ENCODE measurements at regions not wholly inside any gene's neighbourhood (a gene's known extent, or its start where the extent isn't known, plus 50 kb on each side); places are given as distances from the start of the nearest gene placed in this dataset.
"Not testable (repeated sequence)": the region's sequence is repeated elsewhere in the genome, so short reads cannot be mapped to it uniquely, and the experiment has no call there.

DNA sequence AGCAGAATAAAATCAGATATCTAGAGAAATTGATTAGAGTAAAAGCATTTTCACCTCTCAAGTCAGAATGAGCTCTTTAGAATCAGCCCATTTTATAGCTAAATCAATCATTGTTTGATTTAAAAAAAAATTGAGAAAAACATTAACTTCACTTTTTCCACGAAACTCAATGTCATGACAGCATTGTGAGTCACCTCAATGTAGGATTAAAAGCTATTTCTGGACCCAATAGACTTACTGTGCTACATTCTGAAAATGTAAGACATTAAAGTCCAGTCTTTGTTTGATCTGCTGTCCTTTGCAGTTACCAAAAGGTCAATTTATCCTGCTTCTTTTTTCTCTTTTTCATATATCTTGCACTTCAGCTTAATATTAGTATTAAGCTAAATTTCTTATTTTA is 519.4 kb upstream of the ZNF337 start:
- DNase-seq (ENCODE audit: low read depth), result no peak

DNA sequence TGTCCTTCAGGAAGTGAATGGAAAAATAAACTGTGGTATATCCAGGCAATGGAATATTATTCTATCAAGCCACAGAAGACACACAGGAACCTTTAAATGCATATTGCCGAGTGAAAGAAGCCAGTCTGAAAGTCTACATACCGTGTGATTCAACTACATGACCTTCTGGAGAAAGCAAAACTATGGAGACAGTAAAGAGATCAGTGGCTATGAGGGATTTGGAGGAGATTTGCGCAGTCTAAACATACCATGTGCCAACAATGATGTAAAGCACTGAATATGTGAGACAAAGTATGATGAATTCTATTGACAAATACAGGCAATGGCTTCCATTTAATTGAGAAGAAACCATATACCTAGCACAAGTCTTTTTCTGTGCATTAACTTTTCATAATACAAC is 518.3 kb upstream of the ZNF337 start:
- DNase-seq (ENCODE audit: low read depth), result no peak

DNA sequence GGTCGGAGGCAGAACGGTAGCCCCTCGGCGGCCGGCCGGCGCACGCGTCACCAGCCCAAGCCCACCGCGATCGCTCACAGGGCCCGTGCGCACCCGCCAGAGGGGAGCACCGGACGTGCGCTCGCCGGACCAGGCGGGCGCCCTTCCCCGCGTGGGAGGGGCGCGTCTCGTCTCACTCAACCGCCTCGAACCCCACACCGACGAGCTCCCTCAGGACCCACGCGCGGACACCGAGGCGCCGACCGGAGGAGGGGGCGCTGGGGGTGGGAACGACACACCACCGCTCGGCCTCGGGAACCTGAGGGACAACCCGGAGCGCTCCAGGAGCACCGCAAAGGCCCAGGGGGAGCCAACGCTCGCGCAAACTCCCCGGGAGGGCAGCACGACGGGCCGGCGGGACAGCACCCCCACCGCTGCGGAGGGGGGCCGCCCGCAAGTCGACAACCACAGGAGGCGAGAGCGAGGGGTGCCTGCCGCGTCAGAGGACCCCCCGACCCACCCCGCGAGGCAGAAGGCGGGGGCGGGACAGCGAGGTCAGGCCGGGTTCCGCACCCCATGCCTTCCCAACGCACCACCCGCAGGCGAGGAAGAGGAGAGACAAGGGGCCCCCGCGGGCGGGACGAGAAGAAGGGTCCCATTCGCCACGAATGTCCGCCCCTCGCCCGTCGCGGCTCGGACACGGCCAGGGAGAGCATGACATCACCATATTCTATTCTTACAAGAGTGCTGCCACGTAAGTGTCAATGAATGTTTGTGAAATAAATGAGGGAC is 512.7 kb upstream of the ZNF337 start:
- DNase-seq (ENCODE audit: low read depth), result no peak

DNA sequence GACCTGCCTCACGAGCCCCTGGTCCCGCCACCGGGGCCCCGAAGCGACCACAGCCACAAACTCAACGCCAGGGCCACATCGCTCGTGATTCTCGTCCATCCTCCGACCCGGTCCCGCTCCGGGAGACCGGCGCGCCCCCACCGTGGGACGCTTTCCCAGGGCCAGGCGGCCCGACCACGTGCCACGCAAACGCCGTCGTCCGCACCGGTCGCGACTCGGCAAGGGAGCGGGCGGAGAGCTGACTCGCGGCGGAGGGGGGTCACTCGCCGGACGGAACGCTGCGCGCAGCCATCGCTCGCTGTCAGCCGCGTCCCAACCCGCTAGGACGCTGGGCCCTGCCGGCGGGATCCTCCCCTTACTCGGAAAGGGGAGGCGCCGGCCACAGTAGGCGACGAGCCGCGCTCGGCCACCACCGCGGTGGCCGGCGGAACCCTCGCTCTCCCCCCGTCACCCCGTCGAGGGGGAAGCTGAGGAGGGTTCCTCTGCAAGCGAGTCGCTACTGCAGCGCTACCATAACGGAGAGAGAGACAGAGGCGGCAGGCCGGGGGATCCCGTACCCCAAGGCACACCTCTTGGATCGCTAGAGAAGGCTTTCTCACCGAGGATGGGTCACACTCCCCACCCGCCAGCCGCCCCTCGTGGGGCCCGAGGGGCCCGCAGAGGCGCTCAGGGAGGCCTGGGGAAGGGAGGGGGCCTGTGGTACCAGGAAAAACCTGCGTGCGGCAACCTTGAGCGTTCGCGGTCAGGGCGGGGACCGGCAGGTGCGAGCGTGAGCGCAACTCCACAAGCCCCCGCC is 511.8 kb upstream of the ZNF337 start:
- no peak for DNase-seq (ENCODE audit: low read depth)

DNA sequence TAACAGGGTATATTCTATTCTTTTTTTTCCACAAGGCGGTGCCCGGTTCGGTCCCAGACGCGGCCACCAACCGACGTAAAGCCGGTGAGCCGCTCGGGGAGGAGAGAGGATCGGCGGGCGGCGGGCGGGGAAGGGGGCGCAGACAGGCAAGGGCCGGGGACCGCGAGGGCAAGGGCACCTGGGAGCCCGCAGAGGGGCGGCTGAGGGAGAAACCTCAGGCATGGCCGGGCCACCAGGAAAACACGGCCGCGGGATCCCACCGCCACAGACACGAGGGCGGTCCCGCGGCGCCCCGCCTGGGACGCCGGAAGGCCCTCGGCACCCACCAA is 511.3 kb upstream of the ZNF337 start:
- not testable (repeated sequence) for DNase-seq (ENCODE audit: low read depth)

DNA sequence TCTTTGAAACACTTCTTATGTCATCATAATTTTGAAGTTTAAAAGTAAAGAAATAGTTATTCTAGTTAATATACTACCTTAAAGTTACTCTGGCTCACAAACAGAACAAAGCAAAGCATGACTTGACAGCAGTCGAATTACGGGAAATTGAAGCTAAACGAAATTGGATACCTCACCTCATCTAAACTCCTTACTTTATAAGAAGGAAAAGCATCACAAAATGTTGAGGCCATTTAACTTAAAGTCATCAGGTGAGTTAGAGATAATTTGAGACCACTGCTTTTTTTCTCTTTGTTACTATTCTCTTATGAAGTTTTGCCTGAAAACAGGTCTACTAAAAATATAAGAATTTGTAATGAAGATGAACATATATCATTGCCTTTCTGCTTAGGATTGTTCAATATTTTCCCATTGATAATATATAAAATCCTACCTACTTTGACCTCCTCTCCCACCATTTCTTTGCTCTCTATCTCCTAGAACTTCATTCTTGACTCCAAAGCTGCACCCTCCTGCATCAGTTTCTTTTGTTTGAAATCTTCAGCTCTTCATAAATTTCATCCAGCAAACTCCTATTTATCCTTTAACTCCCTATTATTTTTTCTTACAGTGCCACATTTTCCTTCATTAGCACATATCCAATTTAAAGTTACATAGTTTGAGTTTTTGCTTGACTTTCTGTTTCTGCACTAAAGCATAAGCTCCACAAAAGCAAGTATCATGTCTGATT is 510.7 kb upstream of the ZNF337 start:
- DNase-seq (ENCODE audit: low read depth), result no peak

DNA sequence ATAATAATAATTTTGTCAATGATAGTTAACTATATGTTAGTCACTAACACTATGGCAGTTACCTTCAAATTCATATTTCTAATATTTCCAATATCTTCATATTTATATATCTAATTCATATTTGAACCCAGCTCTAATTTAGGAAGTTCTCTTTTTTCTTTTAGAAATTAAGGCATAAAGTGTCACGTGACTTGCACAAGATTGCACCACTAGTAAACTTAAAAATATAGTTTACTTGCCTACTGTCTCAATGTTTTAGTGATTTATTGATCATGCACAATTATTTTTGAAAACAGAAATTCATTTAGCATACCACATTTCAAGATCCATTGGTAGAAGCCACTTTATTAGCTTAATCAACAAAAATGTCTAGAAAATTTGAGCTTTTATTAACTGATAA is 508.7 kb upstream of the ZNF337 start:
- DNase-seq (ENCODE audit: low read depth), result no peak

DNA sequence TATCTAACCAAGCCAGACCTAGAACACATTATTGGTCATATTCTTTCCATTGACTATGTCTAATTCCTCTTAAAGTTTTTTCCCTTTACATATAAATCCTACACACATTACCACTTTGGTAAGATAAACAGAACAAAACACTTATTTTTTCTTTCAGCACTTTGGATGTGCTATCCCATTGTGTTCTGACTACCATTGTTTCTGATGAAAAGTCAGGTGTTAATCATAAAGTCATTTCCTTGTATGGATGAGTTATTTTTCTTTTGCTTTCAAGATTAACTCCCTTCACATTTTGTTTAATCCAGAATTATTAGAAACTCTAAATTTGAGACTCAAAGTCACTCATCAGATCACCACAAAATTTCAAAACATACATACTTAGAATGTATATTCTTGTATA is 504.4 kb upstream of the ZNF337 start:
- not testable (repeated sequence) for DNase-seq (ENCODE audit: low read depth)

DNA sequence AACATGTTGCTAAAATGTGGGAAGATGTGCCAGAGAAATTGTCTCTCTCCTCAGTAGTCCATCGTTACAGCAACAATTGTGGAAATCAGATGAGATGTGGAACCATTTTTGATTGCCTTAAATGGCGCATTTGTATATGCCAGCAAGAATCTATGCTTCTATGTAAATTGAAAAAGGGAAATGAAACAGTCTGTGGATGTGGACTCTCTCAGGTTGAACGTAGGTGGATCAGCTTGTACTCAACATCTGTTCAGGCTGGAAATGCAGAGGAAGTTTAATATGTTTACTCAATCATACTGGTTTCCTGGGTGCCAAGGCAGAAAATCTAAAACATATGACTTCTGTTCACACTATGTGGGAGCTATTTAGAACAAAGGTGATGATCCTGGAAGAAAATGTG is 490.7 kb upstream of the ZNF337 start:
- not testable (repeated sequence) for DNase-seq (ENCODE audit: low read depth)

DNA sequence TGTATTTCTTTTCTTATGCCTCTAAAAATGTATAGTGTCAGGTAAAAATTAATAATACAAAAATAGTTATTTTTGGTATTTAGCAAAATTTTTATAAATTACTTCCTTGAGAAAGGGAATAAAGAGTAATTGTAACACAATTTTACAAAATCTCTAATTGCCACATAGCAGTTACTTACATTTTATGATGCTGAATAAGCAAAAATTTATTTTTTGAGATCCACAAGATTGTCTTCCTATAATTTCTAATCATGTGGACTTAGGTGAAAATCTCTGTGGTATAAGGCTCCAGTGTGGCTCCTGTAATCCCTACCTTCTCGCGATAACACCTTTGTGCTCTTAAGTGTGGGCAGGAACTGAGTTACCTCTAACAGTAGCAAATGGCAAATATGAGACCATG is 487.1 kb upstream of the ZNF337 start:
- DNase-seq (ENCODE audit: low read depth), result not testable (repeated sequence)

DNA sequence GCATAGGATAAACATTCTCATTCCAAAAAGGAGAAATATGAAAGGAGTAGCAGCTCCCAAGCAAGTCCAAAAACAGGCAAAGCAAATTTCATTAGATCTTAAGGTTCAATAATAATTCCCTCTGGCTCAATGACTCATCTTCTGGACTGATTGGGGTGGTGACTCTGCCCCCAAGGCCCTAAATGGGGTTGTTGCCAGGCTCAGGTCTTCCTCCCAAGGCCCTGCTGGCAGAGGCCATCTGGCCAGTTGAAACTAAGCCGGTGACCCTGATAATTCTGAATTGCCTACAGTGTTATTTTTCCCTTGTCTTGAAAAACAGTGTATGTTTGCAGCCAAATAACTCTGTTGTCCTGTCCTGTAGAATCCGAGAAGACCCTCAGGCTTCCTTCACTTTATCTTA is 484.7 kb upstream of the ZNF337 start:
- DNase-seq (ENCODE audit: low read depth), result not testable (repeated sequence)

DNA sequence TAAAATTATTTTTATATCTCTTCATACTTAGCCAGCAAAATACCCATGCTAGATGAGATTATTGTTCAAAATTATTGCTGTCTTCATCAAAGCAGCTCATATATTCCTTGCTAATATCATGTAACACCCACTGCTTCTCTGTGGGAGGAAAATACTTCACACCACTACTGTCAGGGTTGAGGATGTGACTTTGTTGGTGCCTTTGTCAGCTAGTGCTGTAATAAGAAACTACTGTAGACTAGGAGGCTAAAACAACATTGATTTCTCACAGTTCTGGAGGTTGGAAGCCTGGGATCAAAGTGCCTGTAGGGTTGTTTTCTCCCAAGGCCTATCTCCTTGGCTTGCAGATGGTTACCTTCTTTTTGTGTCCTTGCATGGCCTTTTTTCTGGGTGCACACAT is 475.2 kb upstream of the ZNF337 start:
- not testable (repeated sequence) for DNase-seq (ENCODE audit: low read depth)

DNA sequence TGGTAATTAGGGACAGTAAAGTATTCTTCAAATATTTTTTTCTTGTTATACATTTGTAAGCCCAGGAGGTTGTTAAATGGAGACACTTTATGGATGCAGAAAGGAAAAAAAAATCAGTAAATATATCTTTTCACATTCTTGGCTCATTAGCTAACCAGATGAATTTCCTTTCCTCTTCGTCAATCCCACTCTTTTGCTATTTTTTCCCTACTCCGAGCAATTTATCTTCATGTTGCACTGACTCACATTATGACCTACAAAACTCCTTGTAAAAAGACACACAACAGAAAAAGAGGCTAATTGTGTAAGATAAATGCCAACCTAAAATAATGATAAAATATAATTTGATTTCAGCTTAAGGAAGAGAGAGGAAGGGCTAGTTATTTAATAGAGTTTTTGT is 472.9 kb upstream of the ZNF337 start:
- no peak for DNase-seq (ENCODE audit: low read depth)

DNA sequence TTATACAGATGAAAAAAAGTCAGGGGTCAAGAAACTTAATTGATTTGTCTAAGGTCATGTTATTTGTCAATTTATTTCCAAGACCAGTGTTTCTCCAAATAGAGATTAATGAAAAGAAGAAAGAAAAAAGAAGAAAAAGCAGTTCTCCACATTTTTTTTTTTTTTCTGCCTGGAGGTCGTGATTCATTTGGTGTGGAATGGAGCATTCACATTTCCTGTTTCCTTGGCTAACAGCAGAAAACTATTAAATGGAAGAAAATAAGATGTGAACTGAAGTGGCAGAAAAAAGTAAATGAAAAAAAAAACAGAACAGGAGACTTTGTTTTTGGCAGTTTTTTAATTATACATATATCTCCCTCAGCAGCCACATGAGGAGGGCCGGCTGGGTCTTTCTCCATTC is 470.8 kb upstream of the ZNF337 start:
- DNase-seq (ENCODE audit: low read depth), result no peak

DNA sequence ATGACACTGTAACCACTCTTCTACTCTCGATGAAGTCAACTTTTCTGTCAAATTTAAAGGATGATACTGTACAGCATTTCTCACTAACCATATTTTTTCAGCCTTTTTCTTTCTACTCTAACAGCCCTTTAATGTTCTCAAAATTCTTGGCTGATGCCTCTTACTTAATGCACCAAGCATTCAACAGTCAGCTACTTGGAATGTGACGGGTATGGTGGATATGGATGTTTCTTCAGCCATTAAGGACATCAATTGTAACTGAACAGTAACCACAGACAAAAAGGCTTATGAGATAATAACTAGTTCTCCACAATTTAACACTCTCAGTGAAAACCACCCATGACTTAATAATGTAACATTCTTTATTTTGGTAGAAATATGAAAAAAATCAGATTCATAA is 467.2 kb upstream of the ZNF337 start:
- DNase-seq (ENCODE audit: low read depth), result no peak

DNA sequence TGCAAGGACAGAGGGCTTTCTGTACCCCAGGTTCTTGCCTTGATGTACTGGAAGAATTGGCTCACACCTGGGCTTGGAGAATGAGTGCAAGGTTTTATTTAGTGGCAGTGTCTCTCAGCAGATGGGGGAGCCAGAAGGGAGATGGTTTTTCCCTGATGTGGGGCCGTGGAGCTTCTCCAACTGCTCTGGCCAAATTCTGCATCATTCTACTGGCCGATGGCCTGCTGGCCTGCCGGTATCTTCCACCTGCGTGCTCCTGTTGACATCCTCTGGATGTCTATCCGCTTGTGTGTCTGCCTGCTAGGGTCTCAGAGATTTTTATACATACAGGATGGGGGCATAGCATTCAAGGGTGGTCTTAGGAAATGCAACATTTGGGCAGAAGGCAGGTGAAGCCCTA is 466.5 kb upstream of the ZNF337 start:
- DNase-seq (ENCODE audit: low read depth), result not testable (repeated sequence)

DNA sequence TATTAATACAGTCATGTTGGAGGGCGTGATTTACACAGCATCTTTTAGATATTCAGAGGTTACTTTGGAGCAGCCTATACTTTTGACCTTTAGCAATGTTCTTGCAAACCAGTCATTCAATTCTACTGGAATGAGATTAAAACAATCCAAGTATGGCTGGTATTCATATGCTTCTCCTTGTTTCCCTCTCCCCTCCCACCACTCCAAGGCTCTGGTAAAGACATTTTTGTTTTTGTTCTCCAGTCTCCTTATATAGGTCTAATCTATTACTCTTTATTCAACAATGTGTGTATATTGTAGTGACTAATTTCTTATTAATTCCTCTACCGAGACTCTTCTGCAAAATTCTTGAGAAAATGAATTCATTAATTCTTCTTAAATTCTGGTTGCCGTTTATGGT is 465.1 kb upstream of the ZNF337 start:
- DNase-seq (ENCODE audit: low read depth), result not testable (repeated sequence)

DNA sequence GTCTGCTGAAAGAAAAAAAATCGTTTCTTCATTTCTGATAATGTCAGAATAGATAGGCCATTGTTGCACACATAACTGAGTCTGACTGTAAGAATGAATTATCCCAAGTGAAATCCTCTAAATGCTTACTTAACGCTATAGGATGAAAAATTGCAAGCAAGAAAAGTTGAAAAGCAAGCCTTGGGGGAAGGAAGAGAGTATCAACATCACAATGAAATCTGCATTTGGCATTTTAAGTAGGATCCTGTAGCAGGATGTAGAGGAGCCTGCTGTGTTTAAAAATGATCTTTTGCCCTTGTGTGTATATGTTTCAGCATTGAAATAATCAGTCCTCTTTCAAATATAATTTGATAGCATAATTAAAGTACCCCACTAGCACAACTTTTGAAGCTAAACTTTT is 464.3 kb upstream of the ZNF337 start:
- not testable (repeated sequence) for DNase-seq (ENCODE audit: low read depth)

DNA sequence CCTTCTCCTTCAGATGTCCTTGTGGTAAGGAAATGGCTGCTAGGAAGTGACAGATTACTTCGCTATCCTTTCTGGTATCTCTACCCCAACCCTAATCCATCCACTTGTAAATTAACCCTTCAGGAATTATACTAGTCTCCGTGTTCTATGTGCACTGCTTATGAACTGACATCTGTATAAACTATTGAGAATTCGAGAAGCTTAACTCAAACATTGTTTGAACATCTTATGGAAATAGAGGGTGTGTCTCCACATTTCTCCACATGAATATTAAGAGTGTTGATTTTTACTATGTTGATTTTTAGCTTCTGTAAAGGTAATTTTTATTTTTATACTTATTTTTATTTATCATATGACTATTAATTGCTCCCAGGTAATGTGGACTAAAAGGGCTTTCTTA is 457.6 kb upstream of the ZNF337 start:
- no peak for DNase-seq (ENCODE audit: low read depth)

DNA sequence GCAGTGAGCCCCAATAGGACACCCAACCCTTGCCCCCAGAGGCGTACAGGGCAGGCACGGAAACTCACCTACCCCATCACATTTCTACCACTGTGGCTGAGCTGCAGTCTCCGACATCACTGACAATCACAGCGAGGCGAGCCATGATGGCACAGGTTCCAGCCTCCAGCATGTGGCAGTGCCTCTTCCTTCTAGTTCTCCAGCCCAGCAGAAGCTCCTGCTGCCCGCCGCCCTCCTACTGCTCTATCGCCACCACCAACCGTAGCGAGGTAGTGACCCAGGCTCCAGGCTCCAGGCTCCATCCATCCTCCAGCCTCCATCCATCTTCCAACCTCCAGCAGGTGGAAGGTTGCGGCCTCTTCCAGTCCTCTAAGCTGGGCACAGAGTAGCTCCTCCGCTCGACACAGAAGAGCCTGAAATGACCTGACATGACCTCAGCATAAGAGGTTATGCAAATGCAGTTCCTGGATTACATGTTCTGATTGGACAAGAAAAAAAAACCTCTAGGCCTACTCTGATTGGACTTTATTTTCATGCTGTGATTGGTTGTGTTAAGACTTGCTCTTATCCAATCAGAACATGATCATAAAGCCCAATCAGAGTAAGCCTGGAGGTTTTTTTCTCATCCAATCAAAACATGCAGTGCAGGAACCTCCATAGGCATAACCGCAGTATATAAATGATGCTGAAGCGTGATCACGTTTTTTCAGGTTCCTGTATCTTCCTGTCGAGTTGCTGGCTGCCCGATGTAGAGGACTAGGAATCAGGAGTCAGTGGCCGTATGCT is 438.9 kb upstream of the ZNF337 start:
- no peak for DNase-seq (ENCODE audit: low read depth)

DNA sequence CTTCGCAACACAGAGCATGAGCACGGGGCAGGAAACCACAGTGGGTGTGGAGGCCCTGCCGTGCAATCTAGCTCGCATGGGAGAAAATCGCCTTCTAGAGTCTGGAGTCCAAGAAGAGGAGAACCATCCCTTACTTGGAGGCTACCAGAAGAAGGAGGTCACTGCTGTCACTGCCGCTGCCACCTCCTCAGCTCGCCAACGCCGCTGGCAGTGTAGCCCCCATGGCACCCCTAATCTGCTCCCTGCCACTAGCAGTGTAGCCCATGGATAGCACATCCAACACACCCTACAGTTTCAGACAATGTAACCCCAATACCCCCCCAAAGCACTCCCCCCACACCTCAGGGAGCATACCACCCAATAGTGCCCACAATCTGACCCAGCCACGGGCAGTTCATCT is 438.0 kb upstream of the ZNF337 start:
- no peak for DNase-seq (ENCODE audit: low read depth)

DNA sequence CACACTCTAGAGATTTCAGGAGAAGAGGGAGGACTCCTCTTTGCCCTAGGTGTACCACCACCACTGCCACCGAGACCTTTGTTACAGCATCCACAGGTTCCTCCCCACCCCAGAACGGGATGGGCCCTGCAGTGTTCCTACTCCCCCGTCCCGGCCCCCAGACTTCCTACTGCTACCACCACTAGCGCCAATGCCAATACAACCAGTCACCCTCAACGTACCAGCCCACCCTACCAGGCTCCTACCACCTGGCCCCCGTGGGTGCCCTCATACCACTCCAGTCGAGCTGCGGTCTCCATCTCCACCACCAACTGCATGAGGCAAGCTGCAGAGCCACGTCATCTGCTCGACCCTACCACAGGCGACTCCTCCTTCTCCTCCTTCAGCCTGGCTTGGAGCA is 437.1 kb upstream of the ZNF337 start:
- not testable (repeated sequence) for DNase-seq (ENCODE audit: low read depth)

Data from activated T-helper 9 cell treated with anti-CD3 and anti-CD28 coated beads, Interleukin-2, amount 50 U/mL, for 16 hours (primary cell).